ENCODE measurements at regions not wholly inside any gene's neighbourhood (a gene's known extent, or its start where the extent isn't known, plus 50 kb on each side); places are given as distances from the start of the nearest gene placed in this dataset.

- TF ChIP-seq CTCF (IDR thresholded peaks at IDR 0.05; ENCODE audit: insufficient read depth, low read length, poor library complexity, severe bottlenecking) (no peak), EZH2phosphoT487 (conservative IDR thresholded peaks at IDR 0.05; ENCODE audit: low read length) (no peak)
Measured at GRCh38 chr11:32280339-32280738, 155.0 kb downstream of the WT1 start.
